IPS-20b (cell line): ENCODE measurements at regions not wholly inside any gene's neighbourhood (a gene's known extent, or its start where the extent isn't known, plus 50 kb on each side); places are given as distances from the start of the nearest gene placed in this dataset.

Experiments
- H3K27ac ChIP-seq: one replicate; pipeline ENCODE4 v1.5.1; 2013; ENCODE audit warnings: low read length
- H3K27me3 ChIP-seq: 2 replicates; pipeline ENCODE4 v1.6.1; 2013; ENCODE audit warnings: mild to moderate bottlenecking, low read length, inconsistent platforms; ENCODE audit not compliant: insufficient read depth
- H3K36me3 ChIP-seq: 2 replicates; pipeline ENCODE4 v1.6.1; 2013; ENCODE audit warnings: low read depth, mild to moderate bottlenecking, inconsistent platforms, low read length, moderate library complexity; ENCODE audit not compliant: insufficient read depth
- H3K4me1 ChIP-seq: 2 replicates; pipeline ENCODE4 v1.6.1; 2013; ENCODE audit warnings: mild to moderate bottlenecking, control low read depth, inconsistent platforms, low read length, moderate library complexity; ENCODE audit not compliant: insufficient read depth
- H3K4me3 ChIP-seq: 2 replicates; pipeline ENCODE4 v1.5.1; 2013; ENCODE audit warnings: mild to moderate bottlenecking, low read length, inconsistent platforms
- H3K9ac ChIP-seq: 2 replicates; pipeline ENCODE4 v1.6.1; 2013; ENCODE audit warnings: low read depth, mild to moderate bottlenecking, inconsistent platforms, low read length, moderate library complexity
- H3K9me3 ChIP-seq: 2 replicates; pipeline ENCODE4 v1.6.1; 2013; ENCODE audit warnings: mild to moderate bottlenecking, low read depth, low read length, inconsistent platforms; ENCODE audit not compliant: insufficient read depth

GRCh38 chr2:198692907-198693510, 764.7 kb downstream of the SATB2 start:
- Histone ChIP-seq H3K36me3 (no peaks in the 10 kb centered on the region), H3K27me3 (no peaks in the 10 kb centered on the region), H3K4me3 (no peak overlapping the region), H3K27ac (no peak overlapping the region), H3K9ac (no peak overlapping the region), H3K9me3 (no peaks in the 10 kb centered on the region), H3K4me1 (no peaks in the 10 kb centered on the region)

- Histone ChIP-seq H3K27ac (no peak overlapping the region), H3K9ac (no peak overlapping the region), H3K27me3 (no peaks in the 10 kb centered on the region), H3K4me3 (no peak overlapping the region), H3K4me1 (no peaks in the 10 kb centered on the region), H3K36me3 (no peaks in the 10 kb centered on the region), H3K9me3 (no peaks in the 10 kb centered on the region)
Observed at GRCh38 chr2:198691236-198691635, 766.5 kb downstream of the SATB2 start.

GRCh38 chr2:198664321-198664720, 793.4 kb downstream of the SATB2 start:
- Histone ChIP-seq H3K36me3 (no peaks in the 10 kb centered on the region), H3K4me3 (no peak overlapping the region), H3K4me1 (no peaks in the 10 kb centered on the region), H3K27ac (no peak overlapping the region), H3K9me3 (no peaks in the 10 kb centered on the region), H3K27me3 (no peaks in the 10 kb centered on the region), H3K9ac (no peak overlapping the region)

GRCh38 chr2:198662905-198663304, 794.8 kb downstream of the SATB2 start:
- H3K9ac ChIP-seq, result no peak overlapping the region
- no peaks in the 10 kb centered on the region for H3K36me3 ChIP-seq
- H3K9me3 ChIP-seq, result no peaks in the 10 kb centered on the region
- H3K4me3 ChIP-seq, result no peak overlapping the region
- no peaks in the 10 kb centered on the region for H3K27me3 ChIP-seq
- no peak overlapping the region for H3K27ac ChIP-seq
- H3K4me1 ChIP-seq, result no peaks in the 10 kb centered on the region

- Histone ChIP-seq H3K4me3 (no peak overlapping the region), H3K36me3 (no peaks in the 10 kb centered on the region), H3K27me3 (no peaks in the 10 kb centered on the region), H3K4me1 (no peaks in the 10 kb centered on the region), H3K9ac (no peak overlapping the region; the same call in 1 of the 2 replicates), H3K9me3 (no peaks in the 10 kb centered on the region), H3K27ac (no peak overlapping the region)
Observed at GRCh38 chr2:198660501-198660900, 797.2 kb downstream of the SATB2 start.

- no peaks in the 10 kb centered on the region for H3K27me3 ChIP-seq
Observed at GRCh38 chr2:198659096-198659870, 798.5 kb downstream of the SATB2 start.

GRCh38 chr2:198657512-198658121, 800.1 kb downstream of the SATB2 start:
- Histone ChIP-seq H3K27me3 (no peaks in the 10 kb centered on the region), H3K36me3 (no peaks in the 10 kb centered on the region), H3K9me3 (no peaks in the 10 kb centered on the region), H3K27ac (no peak overlapping the region), H3K4me3 (no peak overlapping the region), H3K9ac (no peak overlapping the region), H3K4me1 (no peaks in the 10 kb centered on the region)

More at GRCh38 chr2:198659096-198659870, 798.5 kb downstream of the SATB2 start:
- Histone ChIP-seq H3K9me3 (no peaks in the 10 kb centered on the region), H3K9ac (no peak overlapping the region), H3K27ac (no peak overlapping the region), H3K36me3 (no peaks in the 10 kb centered on the region), H3K4me3 (no peak overlapping the region), H3K4me1 (no peaks in the 10 kb centered on the region)

GRCh38 chr2:198656869-198657268, 800.9 kb downstream of the SATB2 start:
- H3K9me3 ChIP-seq, result no peaks in the 10 kb centered on the region
- H3K27me3 ChIP-seq, result no peaks in the 10 kb centered on the region
- no peak overlapping the region for H3K9ac ChIP-seq
- no peak overlapping the region for H3K4me3 ChIP-seq
- no peak overlapping the region for H3K27ac ChIP-seq
- H3K4me1 ChIP-seq, result no peaks in the 10 kb centered on the region
- no peaks in the 10 kb centered on the region for H3K36me3 ChIP-seq

GRCh38 chr2:198654646-198655045, 803.1 kb downstream of the SATB2 start:
- Histone ChIP-seq H3K9ac (no peak overlapping the region), H3K27ac (no peak overlapping the region), H3K4me1 (no peaks in the 10 kb centered on the region), H3K4me3 (no peak overlapping the region), H3K27me3 (no peaks in the 10 kb centered on the region), H3K36me3 (no peaks in the 10 kb centered on the region), H3K9me3 (no peaks in the 10 kb centered on the region)

GRCh38 chr2:198653311-198653710, 804.4 kb downstream of the SATB2 start:
- Histone ChIP-seq H3K4me1 (no peaks in the 10 kb centered on the region), H3K36me3 (no peaks in the 10 kb centered on the region), H3K27ac (no peak overlapping the region), H3K4me3 (no peak overlapping the region), H3K9ac (no peak overlapping the region), H3K27me3 (no peaks in the 10 kb centered on the region), H3K9me3 (no peaks in the 10 kb centered on the region)

- Histone ChIP-seq H3K9ac (no peak overlapping the region), H3K27ac (no peak overlapping the region), H3K4me3 (no peak overlapping the region), H3K4me1 (no peaks in the 10 kb centered on the region), H3K9me3 (no peaks in the 10 kb centered on the region), H3K27me3 (no peaks in the 10 kb centered on the region), H3K36me3 (no peaks in the 10 kb centered on the region)
Observed at GRCh38 chr2:198652461-198652860, 805.3 kb downstream of the SATB2 start.

- no peak overlapping the region for H3K27ac ChIP-seq
- no peaks in the 10 kb centered on the region for H3K27me3 ChIP-seq
- no peaks in the 10 kb centered on the region for H3K9me3 ChIP-seq
Observed at GRCh38 chr2:198645816-198646215, 811.9 kb downstream of the SATB2 start.

More at GRCh38 chr2:198645816-198646215, 811.9 kb downstream of the SATB2 start:
- no peak overlapping the region for H3K4me3 ChIP-seq
- no peaks in the 10 kb centered on the region for H3K36me3 ChIP-seq
- H3K4me1 ChIP-seq, result no peaks in the 10 kb centered on the region
- no peak overlapping the region for H3K9ac ChIP-seq
